ENCODE measurements at regions not wholly inside any gene's neighbourhood (a gene's known extent, or its start where the extent isn't known, plus 50 kb on each side); places are given as distances from the start of the nearest gene placed in this dataset.
"Not testable (repeated sequence)": the region's sequence is repeated elsewhere in the genome, so short reads cannot be mapped to it uniquely, and the experiment has no call there.

DNA sequence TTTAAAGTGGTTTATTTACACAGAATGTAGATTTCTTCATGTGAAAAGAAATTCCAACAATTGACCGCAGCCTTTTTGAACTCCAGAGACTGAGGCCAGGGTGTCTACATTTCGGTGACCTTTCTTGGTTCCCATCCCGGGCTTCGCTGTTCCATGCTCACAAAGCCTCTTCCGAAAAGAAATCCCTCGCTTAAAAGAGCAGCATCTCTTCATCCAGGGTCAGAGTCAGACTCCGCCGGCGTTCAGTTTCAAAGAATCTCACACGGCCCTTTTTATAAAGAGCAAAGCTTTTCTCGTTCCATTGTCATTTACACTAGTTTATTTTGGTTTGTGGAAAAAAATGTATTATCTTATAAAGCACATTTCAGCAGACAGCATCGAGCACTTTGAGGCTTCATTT lies 530.6 kb upstream of the B3GAT1 start:
- no peak for DNase-seq

DNA sequence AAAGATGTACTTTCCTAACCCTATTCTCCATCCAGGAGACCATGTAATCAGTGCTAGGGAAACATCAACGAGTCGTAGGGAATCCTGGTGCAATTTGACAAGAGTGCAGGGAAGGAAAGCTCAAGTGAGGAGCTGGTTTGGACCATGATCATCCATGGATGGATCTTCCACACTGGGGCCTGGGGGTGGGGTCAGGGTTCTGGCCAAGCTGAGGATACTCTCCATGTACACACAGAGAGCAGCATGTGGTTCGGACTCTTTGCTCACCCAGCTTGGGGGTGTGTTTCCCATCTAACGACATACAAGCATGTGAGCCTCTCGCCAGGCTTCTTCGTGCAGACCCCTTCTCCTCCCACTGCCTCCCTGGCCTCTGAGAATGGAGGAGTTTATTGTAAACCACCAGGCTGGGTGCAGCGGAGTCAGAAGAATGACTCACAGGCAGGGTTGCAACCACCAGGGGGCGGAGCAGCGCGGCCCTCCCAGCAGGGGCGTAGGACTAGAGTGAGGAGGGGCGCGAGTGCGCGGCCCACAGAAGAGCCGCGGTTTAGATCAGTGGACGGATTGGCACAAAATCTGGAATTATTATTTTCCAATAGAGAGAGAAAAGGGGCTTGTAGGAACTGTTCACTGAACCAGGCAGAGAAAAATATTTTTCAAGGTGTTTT lies 530.0 kb upstream of the B3GAT1 start:
- not testable (repeated sequence) for DNase-seq

DNA sequence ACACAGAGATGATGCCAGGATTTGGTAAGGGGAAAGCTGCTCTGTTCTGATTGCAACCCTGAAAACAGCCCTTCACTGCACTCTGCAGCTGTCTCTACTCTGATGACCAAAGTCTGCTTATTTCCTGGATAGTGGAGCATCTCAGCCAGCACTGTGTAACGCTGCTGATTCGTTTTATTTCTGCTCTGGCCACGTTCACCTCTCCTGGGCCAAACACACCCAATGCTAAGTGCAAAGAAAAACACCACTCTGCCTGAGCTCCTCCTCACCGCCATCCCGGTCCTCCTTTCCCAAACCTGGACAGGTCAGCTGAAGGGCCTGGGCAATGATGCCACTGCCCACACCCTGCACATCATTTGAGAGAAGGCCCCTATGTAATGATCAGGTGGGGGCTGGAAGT lies 529.3 kb upstream of the B3GAT1 start:
- no peak for DNase-seq

DNA sequence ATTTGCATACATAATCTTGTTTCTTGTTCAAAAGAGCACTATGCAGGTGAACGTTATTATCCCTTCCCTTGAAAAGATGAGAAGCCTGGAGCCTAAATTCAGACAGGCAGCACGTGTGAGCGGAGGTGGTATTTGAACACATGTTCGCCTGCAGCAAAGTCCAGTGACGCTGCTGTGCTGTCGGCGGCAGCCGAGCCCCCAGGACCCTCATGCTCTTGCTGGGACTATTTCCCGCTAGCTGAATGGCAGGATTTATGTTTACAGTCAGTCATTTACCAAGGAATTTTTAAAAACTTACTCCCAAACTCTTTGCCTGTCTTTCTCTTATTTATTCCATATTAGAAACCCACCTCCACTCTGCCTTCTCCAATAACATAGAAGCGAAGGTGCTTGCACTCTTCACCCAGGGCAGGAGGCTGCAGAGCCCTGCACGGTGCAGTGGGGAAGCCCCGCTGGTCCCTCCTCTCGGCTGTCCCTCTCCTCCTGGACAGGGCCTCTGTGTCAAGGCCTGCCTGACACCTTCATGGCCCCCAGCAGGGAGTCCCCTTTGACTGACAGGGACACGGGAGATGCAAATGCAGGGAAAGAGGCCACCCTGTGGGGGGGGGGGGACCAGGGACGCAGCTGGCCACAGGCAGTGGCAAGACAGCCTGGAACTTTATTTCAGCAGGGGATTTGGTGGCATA lies 528.5 kb upstream of the B3GAT1 start:
- DNase-seq, result no peak

DNA sequence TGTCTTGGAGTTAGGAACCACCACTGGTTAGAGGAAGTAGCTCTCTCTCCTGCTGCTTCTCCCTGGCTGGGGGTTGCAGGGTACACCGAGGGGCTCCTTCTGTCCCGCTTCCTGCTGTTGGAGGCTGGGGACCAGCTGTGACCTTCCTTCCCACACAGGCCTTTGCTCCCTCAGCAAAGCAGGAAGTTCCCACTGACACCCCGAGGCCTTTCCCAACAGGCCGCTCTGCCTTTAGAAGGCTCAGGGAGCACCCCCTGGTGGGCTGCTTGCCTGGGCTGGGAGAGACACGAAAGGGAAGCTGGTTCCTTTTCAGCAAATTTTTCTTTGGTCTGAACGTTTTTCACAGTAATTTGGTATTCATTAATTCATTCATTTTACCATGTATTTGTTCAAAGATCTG lies 527.9 kb upstream of the B3GAT1 start:
- no peak for DNase-seq

DNA sequence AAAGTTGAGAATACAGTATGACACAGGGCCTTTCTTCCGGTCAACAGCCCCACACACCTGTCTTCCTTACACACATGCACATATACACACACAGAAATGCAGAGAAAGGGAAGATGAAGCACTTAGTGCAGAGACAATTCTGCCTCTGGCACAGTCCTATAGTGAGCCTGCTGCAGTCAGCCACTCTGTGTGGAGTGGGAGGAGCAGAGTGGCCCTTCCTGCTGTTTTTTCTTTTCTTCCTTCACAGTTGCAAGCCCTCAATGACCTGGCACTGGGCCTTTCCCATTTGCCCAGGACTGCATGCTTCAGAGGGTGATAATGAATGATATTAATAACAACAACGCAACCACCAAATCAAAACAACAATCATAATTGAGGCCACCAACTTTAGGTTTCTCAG lies 527.0 kb upstream of the B3GAT1 start:
- no peak for DNase-seq

DNA sequence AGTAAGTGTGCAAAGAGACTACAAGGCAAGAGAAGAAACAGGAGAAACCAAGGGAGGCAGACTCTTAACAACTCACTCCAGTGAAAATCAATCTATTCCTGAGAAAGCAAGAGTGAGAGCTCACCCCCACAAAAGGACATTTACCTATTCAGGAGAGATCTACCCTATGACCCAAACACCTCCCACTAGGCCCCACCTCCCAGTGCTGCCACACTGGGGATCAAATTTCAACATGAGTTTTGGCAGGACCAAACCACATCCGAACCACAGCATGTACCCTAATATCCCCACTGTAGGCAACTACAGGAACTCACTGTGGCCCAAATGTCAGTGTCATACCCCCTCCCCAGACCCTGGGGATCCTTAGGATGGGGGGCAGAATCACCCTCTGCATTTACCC lies 526.2 kb upstream of the B3GAT1 start:
- DNase-seq, result no peak

DNA sequence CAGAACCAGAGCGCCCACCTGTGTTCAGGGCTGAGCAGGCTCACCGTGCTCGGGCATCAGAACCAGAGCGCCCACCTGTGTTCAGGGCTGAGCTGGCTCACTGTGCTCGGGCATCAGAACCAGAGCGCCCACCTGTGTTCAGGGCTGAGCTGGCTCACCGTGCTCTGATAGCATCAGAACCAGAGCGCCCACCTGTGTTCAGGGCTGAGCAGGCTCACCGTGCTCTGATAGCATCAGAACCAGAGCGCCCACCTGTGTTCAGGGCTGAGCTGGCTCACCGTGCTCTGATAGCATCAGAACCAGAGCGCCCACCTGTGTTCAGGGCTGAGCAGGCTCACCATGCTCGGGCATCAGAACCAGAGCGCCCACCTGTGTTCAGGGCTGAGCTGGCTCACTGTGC lies 525.2 kb upstream of the B3GAT1 start:
- not testable (repeated sequence) for DNase-seq

DNA sequence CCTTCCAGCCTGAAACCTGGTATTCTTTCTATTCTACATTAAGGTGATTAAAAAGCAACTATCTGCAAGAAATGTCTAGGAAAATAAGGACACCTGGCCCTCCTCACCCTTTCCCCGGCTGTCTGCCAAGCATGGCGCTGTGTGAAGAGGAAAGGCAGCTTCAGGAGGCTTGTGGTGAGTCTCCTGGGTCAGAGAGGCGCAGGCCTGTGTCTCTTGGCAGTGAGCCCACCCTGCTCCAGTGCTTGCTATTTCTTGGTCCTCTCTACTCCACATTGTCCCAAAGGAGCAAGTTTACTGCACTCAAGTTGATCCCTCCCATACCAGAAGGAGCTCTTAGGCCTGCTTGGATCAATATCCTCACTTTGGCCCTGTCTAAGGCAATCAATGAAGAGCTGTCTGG lies 520.7 kb upstream of the B3GAT1 start:
- DNase-seq, result no peak

DNA sequence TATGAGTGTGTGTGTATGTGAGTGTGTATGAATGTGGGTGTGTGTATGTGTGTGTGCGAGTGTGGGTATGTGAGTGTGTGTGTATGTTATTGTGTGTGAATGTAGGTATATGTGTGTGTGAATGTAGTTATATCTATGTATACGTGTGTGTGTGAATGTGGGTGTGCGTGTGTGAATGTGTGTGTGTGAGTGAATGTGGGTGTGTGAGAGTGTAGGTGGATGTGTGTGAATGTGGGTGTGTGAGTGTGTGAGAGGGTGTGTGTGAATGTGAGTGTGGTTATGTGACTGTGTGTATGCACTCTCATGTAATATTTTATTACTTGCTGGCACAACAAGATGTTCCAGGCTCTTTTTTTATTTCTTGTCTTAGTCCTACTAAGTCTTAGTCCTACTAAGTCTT lies 513.4 kb upstream of the B3GAT1 start:
- no peak for DNase-seq

DNA sequence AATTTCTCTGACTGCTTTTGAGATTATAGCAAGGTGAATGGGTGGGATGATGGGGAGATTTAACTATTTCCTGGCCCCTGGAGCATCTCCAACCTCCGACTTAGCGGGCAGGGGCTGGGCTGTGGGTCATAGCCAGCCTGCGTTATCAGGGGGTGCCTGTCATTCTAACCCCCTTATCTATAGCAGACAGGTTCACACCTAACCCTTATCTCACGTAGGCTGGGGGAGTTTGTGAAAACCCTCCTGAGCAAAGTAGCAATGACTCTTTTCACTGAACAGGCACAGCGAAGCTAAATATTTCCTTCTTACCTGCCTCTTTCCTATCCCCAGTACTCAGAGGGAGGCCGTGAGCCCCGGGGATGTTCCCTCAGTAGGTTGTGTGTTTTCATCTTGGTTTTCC lies 511.4 kb upstream of the B3GAT1 start:
- no peak for DNase-seq

DNA sequence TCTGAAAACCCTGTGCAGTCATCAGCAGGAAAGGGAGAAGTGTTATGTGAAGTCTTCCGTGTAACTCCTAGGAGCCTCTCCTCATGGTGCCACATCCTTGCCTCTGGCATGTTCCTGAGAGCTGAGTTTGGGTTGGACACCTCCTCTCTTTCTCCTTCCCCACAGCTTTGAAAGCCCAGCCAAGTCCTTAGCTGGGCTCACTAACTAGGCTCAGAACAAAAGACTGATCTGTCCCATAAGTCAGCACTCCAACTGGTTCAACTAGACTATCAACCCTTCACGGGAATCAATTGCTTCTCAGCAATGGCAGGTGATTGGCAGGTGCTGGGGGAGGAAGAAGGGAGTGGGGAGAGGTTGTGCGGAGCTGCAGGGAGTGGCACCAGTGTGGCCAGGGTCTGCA lies 509.9 kb upstream of the B3GAT1 start:
- DNase-seq, result no peak

DNA sequence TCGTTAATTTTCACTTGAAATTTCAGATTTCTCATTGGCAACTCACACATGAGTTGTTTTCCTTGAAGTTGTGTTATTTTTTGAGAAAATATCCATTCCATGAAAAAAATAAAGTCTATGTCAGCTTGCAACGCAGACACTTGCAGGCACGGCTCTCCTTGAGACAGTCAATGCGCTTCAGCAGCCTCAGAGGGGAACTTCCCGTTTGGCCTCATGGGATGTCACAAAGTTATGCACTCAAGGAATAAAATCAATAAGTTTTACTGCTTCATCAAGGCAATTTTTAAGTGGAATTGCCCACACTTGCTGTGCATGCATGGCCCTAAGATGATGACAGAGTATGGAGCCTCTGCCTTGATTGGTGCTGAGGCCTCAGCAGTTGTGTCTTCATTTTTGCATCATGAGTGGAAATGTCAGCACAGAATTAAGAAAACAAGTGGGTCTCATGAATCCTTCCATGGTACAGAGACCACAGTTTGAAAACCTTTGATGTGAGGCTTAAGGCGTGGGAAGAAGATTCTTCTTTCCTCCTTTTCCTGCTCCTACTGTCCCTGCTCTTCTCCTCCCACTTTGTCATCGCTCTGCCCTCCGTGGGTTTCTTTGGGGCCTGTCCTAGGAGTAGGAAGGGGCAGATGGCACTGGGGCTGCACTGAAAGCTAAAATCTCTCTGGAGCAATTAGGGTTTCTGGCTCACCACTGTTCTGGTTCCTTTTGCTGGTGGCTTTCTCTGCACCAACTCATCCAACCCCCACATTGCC lies 509.0 kb upstream of the B3GAT1 start:
- no peak for DNase-seq

DNA sequence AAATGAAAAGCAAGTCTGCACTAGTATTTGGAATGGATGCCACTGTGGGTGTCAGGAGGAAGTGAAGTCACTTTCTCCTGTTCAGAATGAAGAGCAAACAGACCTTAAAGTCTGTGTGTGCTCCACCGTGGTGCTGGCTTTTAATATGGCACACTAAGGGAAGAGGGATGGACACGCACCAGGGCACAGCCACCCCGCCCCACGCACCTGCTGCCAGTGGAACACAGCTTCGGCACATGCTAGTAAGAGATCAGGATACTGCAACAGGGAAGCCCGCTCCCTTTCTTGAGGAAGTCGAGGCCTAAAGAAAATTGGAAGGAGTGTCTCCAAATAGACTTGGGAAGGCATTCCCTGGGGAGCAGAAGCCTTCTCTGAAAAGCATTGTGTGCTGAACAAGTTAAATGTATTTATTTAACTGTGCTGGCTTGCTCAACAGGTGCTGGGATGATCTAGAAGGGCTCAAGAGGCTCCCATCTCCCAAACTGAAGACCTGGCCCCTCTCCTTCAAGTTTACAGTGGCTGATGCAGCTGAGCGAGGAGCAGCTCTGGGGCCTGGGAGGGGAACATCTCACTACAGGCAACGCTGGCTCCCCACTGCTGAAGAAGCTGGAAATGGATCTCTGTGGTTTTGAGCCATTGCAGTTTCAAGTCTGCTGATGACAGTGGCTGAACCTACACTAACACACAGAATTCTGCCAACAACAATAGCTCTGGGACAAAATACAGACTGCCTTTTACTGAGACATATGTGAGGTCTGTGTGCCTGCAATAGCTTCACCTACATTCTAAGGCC lies 504.6 kb upstream of the B3GAT1 start:
- DNase-seq, result no peak

DNA sequence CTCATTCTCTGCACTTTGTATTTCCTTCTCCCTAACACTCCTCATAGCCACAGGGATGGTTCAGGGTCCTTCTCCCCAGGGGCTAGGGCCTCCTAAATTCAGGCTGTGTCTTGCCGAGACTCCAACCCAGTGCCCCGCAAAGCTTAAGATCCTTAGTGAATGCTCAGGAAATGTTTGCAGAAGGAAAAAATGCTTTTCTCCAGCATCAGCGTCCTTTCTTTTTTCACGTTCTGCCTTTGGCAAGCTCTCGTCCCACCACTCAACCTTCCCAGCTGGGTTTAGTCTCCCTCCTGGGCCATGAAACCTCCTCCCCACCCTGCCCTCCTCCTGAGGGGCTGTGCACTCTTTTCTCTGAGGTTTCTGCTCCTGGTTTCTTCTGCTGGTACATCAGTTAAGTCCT lies 503.8 kb upstream of the B3GAT1 start:
- DNase-seq, result no peak

DNA sequence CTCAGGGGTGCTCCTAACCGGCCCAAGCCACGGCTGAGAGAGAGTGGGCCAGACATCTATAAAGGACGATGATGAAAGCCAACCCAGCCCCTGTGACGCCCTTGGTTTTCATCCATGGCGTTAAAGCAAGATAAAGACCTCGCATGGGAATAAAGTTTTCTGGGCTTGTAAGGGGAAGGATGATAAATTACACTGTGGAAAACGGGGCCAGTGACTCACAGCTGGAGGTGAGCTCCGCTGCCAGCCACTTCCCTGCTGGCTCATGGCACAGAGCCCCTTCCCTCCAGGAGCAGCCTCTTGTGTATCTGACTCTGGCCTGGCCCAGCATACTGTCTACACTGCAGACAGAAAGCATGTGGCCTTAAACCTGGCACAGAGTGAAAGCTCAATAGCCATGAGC lies 503.2 kb upstream of the B3GAT1 start:
- DNase-seq, result no peak

DNA sequence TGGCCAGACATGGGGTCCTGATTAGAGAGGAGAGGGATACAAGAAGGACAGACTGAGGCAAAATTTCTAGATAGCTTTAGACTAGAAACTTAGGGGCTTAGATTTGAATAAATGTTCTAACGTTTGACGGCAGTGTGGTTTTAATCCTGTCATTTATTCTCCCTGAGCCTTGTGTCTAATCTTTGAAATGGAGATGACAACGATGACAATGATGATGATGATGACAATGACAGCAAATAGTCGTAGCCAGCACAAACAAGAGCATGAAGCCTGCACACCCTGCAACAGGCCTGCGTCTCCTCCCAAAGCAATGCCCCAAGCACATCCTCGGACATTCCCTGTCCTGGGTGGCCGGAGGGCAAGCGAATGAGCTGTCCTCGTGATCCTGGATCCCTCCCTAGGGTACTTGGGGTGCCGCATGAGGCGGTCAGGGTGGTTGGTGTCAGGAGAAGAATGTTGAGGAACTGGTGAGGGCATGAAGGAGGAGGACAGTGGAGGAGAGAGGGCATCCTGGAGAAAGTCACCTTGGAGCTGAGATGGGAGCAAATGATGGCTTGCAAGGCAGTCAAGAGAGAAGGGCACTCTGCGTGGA lies 502.1 kb upstream of the B3GAT1 start:
- no peak for DNase-seq

DNA sequence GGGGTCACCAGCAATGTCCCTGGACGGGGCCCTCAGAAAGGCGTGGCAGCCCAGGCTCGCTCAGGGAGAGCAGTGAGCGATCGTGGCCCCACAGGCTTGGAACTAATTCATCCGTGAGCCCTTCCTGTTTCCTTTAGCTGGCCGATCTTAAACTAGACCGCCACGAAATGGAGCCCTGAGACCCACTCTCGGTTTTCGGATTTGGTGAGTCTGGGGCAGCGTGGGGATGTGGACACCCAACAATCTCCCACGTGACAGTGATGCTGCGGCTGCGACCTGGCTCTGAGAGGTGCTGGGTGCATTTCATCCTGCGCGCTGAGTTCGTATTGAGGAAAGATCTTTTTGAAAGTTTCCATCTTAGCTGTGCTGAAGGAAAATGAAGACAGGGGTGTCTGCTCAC lies 501.3 kb upstream of the B3GAT1 start:
- no peak for DNase-seq

DNA sequence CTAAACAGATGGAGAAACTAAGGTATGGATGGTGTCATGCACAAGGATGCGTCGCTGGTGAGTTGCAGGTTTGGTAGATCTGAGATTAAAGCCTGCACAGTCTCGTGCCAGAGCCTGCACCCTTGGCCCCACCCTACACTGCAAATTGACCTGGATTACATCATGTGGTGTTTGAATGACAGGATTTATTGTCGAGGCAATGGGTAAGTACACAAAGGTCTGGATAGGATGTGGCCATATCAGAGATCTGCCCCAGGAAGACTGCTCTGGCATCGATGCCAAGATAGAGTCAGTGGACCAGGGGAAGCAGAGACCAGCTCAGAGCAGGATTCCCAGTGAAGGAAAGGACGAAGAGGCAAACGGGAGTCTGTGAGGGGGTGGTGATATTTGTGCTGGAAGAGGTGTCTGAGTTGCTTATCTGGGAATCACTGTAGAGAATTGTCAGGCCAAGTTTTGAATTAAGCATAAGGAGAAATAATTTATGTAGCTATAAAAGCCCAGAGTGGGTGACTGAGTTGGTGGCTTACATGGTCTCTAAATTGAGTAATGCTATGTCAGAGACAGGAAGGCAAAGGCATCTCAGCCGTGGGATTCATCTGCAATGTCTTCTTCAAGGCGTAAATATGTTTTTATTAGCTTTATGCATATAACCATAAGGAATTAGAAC lies 499.6 kb upstream of the B3GAT1 start:
- no peak for DNase-seq

DNA sequence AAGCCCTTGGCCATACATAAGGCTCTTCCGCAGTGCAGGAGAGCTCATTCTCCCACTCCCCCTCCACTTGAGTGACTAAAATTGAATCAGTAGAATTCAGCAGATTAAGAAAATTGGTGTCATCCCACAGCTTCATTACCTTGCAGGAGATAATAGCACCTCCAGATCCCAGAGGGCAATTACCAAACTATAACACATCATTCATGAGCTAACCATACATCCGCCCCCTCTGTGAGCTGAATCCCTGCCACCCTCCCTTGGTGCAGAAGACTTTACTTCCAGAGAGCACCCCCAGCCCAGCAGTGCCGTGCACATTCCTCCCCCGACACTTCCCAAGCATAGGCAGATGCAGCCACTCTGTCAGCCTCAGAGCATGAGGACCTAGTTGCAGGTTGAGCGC lies 496.5 kb upstream of the B3GAT1 start:
- DNase-seq, result no peak

DNA sequence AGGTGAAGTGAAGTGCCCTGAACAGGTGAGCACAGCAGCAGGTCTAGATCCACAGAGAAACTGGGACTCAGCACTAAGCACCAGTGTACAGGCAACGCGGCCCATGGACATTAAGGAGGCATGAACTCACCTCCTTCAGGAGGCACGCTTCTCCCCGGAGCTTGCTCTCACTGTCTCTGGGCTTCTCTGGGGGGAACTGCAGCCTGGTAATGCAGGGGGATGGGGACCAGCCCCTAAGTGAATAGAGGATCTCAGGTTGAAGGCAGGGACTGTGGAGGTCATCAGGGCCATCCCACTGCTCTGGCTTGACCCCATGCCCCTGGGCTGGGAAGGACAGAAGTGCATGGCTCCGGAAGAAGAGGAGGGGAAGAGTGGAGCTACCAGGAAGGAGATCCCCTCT lies 495.6 kb upstream of the B3GAT1 start:
- DNase-seq, result no peak

DNA sequence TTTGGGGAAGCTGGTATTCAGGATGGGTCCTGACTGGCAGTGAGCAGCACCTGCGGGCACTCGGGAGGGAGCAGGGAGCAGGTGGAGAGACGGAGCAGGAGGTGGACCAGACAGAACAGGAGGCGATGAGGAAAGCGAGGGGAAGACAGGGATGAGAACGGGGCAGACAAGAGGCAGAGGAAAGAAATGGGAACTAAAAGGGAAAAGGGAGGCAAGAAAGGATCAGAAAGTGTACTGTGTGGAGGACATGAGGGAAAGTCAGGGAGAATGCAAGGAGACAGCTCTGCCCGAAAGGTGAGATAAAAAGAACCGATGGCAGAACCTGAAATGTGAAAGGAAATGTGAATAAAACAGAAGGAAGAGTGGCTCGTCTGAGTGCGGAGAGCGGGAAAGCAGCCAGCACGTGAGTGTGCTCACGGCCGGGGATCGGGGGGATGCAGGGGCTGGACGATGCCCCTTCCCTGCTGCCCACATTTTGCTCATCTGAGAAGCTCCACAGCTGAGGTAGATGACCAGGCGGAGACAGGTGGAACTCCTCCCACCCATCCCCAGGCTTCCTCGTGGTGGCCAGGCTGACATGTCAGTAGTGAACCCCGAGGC lies 494.4 kb upstream of the B3GAT1 start:
- DNase-seq, result no peak
